ENCODE measurements at regions not wholly inside any gene's neighbourhood (a gene's known extent, or its start where the extent isn't known, plus 50 kb on each side); places are given as distances from the start of the nearest gene placed in this dataset.
"Not testable (repeated sequence)": the region's sequence is repeated elsewhere in the genome, so short reads cannot be mapped to it uniquely, and the experiment has no call there.

DNA sequence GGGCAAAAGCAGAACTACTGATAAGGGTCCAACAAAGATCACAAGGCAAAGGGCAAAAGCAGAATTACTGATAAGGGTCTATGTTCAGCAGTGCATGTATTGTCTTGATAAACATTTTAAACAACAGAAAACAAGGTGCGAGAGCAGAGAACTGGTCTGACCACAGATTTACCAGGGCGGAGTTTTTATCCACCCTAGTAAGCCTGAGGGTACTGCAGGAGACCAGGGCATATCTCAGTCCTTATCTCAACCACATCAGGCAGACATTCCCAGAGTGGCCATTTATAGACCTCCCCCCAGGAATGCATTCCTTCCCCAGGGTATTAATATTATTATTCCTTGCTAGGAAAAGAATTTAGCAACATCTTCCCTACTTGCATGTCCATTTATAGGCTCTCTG is 138.2 kb upstream of the EDNRB start:
- not testable (repeated sequence) for DNase-seq

DNA sequence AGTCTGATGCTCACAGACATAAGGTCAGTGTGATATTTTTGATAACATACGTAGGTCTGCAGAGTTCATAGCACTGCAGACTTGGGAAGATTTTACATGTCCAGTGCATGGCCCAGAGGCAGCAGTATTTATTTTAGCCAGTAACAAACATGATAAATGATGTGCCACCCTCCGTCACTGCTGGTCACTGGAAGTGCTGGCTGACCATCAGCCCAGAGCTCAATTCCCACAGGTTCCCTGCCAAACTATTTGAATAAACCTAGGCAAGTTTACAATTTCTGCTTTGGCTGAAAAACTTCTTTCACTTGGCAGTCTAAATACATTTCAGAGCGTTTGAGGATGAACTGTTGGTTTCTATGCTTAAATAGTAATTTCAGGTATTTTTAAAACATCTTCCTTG is 135.5 kb upstream of the EDNRB start:
- DNase-seq: no peak

DNA sequence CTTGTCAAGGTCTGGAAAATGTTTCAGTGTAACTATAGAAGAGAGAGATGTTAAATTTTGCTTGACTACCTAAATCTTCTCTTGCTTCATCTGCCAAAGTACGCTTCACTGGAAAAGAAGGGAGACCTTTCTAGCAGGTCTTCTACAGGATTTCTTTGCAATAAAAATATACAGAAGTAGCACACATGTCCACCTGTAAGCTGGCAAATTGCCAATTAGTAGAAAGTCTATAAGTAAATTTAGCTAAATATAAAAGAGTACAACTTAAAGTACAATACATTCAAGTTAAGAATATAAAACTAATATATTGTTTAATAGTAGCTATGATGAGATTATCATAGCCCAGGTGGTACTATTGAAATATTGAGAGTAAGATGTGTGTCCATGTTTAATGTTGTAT is 128.5 kb upstream of the EDNRB start:
- DNase-seq: no peak

DNA sequence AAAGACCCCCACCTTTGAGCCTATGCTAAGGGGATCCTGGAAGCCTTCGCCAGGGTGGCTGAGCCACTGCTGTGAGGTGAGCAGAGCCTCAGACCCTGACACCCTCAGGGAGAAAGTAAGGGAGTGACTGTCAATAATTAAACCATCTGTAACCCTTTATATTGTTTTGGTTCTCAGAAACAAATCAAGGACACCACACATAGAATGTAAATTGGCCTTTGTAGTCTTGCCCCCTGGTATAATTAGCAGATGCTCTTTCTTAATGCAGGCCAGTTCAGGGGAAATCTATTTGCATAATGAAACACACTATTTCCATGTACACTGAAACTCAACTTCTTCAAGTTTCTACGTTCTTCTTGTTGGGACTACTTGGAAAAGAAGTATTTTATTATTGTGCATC is 127.7 kb upstream of the EDNRB start:
- DNase-seq: no peak

DNA sequence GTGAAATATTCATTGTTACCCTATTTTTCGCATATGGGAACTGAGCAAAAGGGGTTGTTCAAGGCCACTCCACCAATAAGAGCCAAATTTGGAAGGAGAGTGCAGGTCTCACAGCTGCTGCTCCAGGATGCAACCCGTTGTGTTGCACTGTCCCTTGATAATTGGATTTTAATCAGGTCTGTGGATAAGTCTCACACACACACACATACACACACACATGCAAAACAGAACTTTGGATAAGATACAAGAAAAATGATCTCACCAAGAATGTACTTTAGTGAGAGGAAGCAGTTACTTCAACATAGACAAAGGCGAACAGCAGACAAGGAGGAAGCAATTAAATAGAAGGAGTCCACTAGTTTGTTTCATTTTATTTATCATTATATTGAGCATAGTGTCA is 127.3 kb upstream of the EDNRB start:
- DNase-seq: no peak

DNA sequence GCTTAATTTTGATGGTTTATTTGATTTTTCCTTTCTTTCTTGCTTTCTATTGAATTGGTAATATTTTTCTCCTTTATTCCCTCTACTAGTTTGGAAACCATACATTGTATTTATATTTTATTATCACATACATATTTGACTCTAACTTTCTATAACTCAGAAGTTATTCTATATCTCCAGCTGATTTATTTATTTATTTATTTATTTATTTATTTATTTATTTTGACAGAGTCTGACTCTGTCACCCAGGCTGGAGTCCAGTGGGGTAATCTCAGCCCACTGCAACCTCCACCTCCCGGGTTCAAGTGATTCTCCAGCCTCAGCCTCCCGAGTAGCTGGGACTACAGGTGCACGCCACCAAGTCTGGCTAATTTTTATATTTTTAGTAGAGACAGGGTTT is 122.7 kb upstream of the EDNRB start:
- DNase-seq: not testable (repeated sequence)

DNA sequence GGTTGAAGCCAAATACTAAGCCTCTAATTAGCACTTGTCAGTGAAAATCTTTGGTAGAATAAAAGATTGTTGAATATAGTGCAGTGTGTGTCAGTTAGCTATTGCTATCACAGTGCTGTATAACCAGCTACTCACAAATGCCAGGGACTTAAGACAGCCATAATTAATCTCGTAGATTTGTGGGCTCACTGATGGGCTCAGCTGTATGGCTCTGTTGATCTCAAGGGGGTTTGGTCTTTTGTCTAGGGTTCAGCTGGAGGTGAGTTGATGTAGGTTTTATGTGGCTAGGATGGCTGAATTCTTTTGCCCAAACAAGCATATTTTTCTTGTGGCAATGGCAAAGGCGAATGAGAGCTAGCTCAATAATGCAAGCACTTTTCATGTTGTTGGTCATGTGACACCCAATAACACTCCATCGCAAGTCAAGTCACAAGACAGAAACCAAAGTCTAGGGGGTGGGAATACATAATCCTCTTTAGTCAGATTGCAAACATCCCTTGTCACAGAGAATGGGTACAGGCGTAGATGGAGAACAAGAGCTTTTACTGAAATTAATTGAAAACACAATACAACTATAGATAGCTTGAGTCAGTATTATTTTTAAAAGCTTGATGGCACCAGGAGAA is 121.7 kb upstream of the EDNRB start:
- DNase-seq: no peak

DNA sequence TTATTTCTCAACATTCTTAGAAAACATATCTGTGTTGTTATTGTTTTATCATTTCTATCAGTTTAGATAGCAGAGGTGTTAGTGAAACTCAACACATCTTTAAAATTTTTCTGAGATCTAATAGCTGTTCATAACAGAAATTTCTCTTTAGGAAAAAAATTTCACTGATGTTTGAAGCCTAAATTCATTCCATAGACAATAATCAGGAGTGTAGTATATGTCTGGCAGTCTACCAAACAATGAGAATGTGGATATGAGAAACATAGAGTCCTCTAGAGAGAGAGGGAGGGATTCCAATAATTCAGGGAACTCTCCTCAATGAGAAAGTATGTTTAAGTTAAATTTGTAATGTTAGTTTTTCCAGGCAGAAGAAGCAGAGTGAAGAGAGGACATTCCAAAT is 118.2 kb upstream of the EDNRB start:
- DNase-seq: no peak

DNA sequence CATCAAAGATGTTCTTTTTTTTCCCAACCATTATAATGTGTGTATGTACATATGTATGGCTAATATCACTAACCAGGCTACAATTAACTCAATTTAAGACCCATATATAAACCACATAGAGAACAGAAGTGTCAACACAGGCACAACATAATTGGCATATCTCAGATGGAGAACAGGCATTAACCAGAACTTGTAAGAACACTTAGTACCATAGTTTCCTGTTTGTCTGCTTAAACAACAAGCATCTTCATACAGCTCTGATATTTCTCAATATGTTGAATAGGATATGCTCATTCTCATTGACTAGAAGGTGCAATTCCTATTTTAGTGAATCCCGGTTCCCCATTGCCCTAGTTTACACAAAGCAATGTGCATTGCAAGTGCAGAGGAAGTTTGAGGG is 116.9 kb upstream of the EDNRB start:
- no peak for DNase-seq

DNA sequence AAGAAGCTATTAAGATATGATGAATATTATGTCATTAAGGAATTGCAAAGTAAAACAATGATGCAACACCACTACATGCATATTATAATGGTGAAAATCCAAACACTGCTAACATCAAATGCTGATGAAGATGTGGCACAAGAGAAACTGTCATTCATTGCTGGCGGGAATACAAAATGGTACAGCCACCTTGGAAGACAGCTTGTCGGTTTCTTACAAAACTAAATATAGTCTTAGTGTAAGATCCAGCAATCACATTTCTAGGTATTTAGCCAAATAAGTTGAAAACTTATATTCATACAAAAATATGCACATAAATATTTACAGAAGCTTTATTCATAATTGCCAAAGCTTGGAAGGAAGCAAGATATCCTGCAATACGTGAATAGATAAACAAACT is 114.9 kb upstream of the EDNRB start:
- no peak for DNase-seq

DNA sequence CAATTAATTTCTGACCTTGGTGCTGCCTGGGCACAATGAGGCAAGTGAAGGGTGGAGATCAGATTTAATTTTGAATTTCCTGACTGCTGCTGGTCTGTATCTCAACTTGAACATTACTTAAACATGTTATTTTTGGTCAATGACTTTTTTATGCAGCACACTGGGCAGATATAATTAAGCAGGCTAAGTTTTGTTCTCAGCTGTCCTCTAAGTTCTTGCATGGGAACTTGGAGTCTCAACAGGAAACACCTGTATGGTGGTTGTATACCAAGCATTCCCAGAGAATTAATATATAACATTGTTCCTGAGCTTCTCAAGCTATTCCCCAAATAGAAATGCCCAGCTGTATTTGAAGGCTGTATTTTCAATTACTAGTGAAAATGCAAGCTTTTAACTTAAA is 113.5 kb upstream of the EDNRB start:
- DNase-seq: no peak

DNA sequence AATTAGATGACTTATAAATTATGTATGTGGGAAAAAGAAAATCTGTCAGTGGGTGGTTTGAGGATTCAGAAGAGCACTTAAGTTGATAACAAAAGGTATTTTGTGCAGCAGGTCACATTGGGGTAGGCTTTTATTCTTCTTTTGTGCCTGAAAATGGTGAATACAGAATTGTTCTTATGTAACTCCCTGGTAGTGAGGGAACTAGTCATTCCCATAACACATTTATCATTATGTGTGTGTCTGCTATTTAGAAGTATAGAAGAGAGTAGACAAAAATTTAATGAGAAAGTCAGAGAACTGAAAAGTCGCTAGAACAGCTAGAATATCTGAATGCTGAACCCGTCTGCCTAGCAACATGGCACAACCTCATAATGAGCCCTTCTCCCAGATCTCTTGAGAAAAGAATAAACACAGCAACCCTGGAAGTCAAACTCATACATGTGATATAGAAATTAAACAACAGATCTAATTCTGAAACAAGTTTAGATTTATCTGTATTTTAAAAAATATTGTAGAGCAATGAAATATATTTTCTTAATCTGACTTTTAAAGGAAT is 111.8 kb upstream of the EDNRB start:
- no peak for DNase-seq

DNA sequence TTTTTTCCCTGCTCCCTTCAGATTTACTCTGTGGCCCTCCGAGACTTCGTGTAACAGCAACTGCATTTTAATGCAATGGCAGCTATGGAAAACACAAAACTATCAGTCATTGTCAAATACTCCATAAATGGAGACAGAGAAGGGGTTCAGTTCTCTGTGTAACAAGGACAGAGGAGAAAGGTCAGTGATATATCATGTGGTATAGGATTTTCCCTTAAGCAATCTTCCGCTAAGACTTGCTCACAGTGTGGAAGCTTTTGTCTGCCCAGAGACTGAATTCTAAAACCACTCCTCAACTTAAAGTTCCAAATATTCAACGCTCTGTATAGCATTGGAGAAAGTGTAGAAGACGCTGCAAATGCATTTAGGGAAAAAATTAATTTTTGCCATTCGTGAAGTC is 111.3 kb upstream of the EDNRB start:
- DNase-seq: no peak

DNA sequence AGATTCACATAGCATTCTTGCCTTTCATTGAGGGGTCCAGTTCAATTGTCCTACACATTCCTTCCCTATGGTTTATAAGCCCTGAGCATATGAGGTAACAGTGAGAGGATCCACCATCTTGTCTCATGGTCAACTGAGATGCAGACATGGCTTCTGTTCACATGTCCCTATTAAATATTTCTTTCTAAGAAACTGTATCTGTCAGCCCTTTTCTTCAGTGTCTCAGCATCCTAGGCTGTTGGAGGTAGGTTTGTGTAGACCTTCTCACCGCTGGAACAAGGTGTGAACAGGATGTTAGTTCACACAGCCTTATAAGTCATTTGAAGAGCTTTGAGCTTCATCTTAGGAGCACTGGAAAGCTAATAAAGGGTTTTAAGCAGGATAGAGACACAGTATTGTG is 110.3 kb upstream of the EDNRB start:
- DNase-seq: no peak

DNA sequence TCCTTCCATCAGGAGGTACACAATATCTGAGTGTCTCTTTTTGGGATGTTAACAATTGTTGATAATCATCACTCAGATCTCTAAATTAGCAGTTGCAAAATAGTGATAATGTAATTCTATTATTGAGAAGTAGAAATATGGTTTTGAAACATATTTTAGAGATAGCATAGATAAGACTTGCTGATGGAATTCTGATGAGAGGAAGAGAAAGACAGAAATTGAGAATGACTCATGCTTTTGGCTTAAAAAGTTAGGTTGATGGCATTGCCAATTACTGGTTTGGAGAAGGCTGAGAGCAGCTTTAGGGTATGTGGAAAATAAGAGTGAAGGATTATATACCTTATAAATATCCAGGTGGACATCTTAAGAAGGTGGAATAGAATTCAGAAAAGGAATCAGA is 106.4 kb upstream of the EDNRB start:
- DNase-seq: no peak

DNA sequence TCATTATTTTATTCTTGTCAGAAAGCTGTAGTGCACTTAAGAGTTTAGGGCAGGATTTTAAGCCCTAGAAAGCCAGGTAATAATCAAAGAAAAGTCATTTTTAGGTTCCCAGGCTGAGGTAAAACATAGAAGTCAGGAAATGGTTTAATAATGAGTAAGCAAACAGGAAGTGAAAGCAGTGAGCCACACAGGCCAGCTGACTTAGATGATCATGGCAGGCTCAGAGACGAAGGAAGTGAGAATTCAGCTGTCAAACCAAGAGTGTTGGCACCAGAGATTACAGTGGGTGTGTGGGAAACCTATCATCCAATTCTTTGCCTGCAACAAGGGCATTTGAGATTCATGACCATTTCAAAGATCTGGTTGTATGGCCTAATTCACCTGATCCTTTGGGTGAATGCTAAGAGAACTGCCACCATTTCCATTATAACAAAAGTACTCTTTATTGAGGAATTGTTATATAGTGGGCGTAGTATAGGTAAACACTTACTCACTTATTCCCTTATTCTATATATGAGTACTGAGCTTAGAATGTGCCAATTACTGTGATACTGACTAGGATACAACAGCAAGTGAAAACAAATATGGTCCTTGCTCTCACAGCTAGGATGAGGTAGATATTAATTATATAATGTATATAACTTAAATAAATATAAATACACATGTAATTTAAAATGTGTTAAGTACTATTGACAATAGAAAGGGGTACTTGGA is 103.7 kb upstream of the EDNRB start:
- no peak for DNase-seq

DNA sequence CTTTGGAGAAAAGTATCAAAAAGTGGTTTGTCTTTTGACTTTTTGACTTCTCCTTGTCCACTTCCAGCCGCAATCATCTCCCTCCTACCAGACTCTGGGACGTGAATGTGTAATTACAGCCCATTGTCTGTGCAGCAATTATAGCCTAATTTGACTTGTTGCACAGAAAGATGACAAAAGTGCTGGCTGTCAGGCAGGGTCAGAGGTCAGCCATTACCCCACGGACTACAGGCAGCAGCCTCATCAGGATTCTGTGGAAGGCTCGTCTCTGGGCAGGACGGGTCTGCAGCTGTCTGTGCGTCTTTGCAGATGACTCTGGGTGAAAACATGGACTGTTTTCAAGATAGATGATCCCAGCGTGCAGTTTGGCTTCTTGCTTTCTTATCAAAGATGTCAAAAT is 102.2 kb upstream of the EDNRB start:
- DNase-seq: no peak

DNA sequence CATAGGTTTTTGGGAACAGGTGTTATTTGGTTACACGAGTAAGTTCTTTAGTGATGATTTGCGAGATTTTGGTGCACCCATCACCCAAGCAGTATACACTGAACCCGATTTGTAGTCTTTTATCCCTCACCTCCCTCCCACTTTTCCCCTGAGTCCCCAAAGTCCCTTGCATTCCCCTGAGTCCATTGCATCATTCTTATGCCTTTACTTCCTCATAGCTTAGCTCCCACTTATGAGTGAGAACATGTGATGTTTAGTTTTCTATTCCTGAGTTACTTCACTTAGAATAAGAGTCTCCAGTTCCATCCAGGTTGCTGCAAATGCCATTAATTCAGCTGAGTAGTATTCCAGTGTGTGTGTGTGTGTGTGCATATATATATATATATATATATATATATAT is 97.2 kb upstream of the EDNRB start:
- no peak for DNase-seq

DNA sequence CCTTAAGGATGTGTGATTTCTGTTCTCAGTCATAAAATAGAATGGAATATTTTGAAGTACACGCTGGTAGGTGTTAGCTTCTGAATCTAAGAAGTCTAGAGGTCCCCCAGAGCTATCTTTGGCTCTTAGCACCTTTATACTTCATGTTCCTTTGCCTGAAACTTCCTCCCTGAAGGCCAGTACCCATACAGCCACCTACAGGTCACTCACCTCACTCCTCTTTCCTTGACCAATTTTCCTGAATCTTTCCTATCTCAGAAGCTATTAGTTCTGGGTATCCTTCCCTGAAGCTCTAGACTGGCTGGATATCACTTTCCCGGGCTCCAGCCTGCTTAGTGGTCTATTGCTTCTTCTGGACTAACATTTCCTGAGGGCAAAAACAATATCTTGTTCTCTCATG is 93.4 kb upstream of the EDNRB start:
- DNase-seq: no peak

DNA sequence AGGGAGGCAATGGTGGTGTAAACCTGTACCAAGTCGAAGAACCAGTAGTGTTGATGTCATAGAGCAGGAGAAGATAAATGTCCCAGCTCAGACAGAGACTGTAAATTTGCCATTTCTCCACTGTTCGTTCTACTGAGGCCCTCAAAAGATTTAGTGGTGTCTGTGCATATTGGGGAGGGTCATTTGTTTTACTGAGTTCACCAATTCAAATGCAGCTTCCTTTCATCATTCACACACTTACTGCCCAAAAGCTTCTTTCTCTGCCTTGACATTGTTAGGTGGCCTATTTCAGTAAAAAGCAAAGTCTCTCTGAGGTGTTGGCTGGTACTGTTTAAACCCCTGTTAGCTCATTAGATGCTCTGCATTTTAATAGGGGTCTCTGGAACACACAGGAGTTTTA is 86.2 kb upstream of the EDNRB start:
- DNase-seq: no peak

DNA sequence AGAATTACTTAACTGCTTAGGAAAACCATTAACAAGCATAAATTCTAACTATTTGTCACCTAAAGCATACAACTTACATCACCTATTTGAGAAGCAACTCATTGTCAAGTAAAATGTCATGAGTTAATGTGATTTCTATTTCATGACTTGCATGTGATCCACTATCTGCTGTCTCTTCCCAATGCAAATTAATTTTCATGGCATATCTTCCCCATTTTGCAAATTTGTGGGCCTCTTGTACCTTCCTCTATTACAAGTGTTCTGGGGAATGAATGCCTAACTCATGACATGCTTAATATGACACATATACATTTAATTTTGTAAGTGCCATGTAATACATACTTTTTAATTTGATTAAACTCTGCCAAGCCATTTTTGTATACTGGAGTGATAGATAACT is 81.1 kb upstream of the EDNRB start:
- DNase-seq: no peak

DNA sequence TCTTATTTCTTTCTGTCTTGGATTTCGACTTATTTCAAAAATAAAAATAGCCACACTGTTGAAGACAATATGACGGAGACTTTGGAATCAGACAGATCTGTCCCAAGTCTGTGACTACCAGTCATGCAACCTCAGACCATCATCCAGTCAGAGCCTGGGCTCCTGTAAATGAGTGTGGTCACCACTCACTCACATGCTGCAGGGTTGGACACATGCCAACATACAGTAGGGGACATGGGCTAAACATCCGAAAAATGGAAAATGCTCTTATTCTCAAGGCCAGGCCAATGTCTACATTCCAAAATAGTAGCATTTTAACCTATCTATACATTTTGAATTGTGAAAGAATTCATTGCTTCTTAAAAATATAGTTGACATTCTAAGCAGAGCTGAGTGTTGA is 75.5 kb upstream of the EDNRB start:
- no peak for DNase-seq

DNA sequence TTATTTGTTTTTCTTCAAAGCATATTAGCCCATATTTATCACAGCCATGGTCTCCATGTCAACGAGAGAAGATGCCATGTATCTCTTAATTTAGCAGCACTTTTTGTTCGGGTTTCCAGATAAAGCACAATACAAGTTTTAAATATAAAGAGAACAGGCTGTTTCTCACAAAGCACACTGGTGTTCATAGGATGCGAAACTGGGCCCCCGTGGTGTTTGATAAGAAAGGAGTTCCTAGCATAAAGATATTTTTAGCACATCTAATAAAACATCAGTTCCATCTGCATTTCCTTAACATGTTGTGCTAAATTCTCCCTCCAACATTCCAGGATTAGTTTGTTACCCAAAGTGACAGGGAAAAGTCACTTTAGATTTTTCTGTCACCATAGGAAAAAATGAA is 72.4 kb upstream of the EDNRB start:
- DNase-seq: no peak

DNA sequence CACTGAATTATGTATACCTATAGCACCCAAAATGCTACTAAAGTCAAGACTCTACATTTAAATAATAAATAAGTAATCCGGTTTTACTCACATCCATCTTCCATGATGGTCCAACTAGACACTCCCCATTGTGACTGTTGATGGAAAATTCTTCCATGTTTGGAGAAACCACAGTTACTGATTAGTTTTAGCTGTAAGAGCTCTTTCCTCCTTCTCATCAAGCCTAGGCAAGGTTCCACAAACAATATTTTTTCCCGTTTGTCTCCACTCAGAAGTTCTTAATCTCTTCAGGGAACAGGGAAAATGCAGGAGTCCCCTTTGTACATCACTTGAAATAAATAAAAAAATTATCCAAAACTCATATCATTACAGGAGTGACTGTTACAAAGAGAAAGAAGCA is 70.7 kb upstream of the EDNRB start:
- DNase-seq: no peak

DNA sequence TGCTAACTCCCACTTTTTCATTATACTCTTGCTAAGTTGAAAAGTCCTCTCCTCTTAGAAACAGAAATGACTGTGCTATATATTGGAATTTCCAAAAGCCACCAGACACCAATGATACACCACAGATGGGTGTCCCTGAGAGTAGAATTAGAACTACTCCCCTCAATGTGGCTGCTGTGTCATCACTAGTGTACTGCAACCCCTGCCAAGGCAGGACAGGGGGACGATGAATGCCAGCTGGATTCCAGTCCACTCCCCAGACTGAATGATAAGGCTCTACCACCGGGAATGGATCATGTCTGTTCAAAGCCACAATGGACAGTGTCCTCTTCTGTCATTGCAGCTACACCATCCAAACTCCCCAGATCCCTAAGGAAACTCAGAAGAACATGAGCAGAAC is 69.7 kb upstream of the EDNRB start:
- no peak for DNase-seq
